HG02943 (cell line): ENCODE measurements at regions not wholly inside any gene's neighbourhood (a gene's known extent, or its start where the extent isn't known, plus 50 kb on each side); places are given as distances from the start of the nearest gene placed in this dataset.
"Not testable (repeated sequence)": the region's sequence is repeated elsewhere in the genome, so short reads cannot be mapped to it uniquely, and the experiment has no call there.

Experiments
- ATAC-seq: cut with Tn5 transposase; IDR thresholded peaks from one replicate; pipeline ENCODE4 v1.9.1; 2021; ENCODE audit warnings: mild to moderate bottlenecking, low read depth, moderate library complexity; ENCODE audit not compliant: unreplicated experiment

GRCh38 chr12:47382305-47382704 lies 302.5 kb upstream of the AMIGO2 start:
- ATAC-seq = no peak

DNA sequence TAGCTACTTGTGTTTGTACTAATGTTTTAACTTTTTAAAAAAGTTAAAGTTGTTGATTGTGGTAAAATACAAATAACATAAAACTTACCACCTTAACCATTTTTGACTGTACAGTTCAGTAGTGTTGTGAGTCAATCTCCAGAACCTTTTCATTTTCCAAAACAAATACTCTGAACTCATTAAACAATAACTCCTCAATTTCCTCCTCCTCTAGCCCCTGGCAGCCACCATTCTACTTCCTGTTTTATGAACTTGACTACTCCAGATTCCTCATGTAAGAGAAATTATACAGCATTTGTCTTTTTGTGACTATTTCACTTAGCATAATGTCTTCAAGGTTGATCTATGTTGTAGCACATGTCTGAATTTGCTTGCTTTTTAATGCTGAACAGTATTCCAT lies 299.1 kb upstream of the AMIGO2 start:
- no peak for ATAC-seq

DNA sequence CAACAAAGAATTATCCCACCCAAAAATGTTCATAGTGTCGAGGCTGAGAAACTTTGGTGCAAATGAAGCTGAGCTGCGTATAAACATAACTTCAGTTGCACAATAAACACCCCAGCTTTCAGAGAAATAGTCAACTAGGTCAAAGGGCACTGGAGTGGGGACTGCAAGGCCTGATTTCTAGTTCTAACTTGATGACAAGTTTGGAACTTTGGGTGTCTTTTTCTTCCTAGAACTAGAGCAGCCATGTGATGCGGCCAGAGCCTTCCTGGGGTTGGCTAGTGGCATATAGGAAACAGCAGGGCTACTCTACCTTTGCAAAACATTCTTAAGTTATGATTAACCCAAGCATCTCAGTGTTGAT lies 298.4 kb upstream of the AMIGO2 start:
- no peak for ATAC-seq

- no peak for ATAC-seq
Measured at GRCh38 chr12:47377414-47378221, 297.9 kb upstream of the AMIGO2 start.

DNA sequence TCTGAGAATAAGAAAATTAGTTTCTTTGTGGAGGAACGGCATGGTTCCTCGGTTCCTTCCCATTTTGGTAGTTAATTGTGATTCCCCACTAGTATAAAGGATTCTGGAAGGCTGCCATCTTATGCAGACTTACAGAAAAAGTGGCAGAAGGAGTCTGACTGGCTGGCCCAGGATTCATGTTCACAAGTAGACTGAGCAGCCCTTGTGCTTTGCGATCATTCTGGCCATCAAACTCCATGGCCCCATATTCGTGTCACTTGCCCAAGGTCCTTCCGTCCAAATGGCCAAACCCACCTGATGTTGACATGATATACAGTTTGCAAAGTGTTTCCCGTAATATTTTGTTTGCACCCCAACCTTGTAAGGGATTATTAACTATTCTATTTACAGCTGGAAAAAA lies 297.2 kb upstream of the AMIGO2 start:
- ATAC-seq = no peak

GRCh38 chr12:47373554-47374150 lies 293.9 kb upstream of the AMIGO2 start:
- ATAC-seq = no peak

DNA sequence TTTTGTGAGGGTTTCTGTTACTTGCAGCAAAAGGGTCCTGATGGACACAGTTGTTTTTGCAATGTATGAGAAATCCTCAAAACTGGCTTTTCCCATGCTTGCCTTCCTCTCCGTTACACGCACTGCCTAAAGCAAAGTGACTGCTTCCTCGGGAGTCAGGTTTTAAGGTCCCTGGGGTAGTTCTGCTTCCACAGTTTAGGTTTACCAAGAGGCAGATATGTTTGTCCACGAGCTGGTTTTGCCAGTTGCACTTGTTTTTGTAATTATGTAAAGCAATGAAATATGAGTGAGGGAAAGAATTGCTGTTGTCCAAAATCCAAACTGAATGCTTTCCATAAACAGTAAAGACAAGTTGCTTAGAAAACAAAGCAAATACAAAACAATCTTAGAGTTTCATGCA lies 290.7 kb upstream of the AMIGO2 start:
- no peak for ATAC-seq

GRCh38 chr12:47369085-47369484 lies 289.3 kb upstream of the AMIGO2 start:
- no peak for ATAC-seq

- ATAC-seq = no peak
Measured at GRCh38 chr12:47367912-47368537, 288.3 kb upstream of the AMIGO2 start.

DNA sequence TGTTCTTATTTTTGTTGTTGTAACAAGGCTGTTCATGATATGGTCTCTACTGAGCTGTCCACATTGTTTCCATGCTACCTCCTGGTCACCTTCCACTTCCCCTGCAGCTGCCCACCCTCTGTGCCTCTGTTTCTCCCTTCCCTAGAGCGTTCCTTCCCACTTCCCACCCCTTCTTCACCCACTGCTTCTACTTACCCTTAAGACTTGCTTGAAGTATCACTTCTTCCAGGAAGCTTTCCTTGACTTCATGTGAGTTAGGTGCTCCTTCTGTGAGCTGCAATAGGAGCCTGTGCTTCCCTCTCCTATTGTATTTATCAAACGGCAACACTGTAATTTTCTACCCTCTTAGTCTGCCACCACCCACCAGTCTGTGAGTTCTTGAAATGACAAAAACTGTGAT lies 286.8 kb upstream of the AMIGO2 start:
- ATAC-seq = no peak

- no peak for ATAC-seq
Measured at GRCh38 chr12:47366157-47366556, 286.4 kb upstream of the AMIGO2 start.

GRCh38 chr12:47365443-47366076 lies 285.8 kb upstream of the AMIGO2 start:
- not testable (repeated sequence) for ATAC-seq

GRCh38 chr12:47364261-47364660 lies 284.5 kb upstream of the AMIGO2 start:
- ATAC-seq = no peak

DNA sequence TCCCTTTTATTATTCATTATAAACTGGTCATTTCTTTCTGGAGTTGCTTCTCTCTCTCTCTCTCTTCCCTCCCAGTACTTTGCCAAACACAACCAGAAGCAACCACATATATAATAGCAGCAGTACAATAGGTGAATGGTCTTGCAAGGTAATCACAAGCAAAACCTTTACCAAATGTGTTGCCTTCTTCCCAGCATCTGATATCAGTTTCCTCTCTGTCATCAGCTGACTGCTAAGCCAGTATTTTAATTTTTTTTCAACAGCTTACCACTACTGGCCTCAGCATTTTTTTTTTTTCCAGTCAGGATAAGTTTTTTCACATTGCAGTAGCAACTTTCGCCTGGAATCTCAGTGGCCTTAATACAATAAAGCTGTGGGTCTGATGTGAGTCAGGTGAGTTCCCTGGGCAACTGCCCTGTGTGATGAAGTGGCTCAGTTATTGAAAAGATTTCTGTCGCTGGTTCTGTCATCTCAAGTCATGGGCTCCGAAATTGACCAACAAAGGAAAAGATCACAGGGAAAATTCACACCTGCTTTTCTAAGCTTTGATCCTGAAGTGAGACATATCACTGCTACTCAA lies 282.5 kb upstream of the AMIGO2 start:
- ATAC-seq = no peak

GRCh38 chr12:47361389-47362021 lies 281.7 kb upstream of the AMIGO2 start:
- ATAC-seq = peak; percentile 68

DNA sequence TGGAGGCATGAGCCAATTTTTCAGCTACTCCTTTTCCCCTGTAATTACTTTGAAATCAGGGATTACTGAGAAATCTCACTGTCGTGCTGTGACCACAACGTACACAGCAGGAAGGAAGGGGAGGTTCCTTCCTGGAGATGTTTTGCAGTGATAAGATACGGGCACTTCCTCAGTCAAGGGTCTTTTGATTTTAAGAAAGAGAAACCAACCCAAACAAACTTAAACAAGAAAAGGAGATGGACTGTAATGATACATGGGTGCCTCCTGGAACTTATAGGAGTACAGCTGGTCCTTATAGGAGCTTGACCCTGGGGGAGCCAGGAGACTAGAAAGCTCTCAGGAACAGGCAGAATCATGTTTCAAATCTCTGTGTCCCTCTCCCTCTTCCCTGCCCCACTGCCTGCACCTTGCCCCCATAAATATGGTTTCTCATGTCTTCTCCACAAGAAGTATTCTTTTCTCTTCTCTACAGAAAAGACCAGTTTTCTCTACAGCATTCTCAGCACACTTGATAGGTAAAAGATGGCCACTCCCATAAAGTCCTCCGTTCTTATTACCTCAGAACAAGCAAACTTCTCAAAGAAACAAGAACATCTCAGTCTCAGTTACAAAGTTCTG lies 281.1 kb upstream of the AMIGO2 start:
- peak; percentile 29 for ATAC-seq

GRCh38 chr12:47360093-47360480 lies 280.3 kb upstream of the AMIGO2 start:
- ATAC-seq = no peak

DNA sequence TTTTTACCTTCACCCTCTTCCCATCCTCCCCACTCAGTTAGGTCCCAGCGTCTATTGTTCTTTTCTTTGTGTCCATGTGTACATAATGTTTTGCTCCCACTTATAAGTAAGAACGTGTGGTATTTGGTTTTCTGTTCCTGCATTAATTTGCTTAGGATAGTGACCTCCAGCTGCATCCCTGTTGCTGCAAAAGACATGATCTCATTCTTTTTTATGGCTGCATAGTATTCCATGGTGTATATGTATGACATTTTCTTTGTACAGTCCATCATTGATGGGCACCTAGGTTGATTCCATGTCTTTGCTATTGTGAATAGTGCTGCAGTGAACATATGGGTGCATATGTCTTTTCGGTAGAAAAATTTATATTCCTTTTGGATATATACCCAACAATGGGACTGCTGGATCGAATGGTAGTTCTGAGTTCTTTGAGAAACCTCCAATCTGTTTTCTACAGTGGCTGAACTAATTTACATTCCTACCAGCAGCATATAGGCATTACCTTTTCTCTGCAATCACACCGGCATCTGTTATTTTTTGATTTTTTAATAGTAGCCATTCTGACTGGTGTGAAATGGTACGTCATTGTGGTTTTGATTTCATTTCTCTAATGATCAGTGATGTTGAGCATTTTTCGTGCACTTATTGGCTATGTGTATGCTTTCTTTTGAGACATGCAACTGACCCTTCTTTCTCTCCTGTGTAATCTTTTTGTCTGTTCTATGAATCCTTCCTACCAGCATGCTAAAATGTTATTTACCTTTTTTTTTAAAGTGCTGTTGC lies 279.7 kb upstream of the AMIGO2 start:
- no peak for ATAC-seq

GRCh38 chr12:47357006-47357405 lies 277.2 kb upstream of the AMIGO2 start:
- not testable (repeated sequence) for ATAC-seq
